ENCODE measurements at regions not wholly inside any gene's neighbourhood (a gene's known extent, or its start where the extent isn't known, plus 50 kb on each side); places are given as distances from the start of the nearest gene placed in this dataset.

DNA sequence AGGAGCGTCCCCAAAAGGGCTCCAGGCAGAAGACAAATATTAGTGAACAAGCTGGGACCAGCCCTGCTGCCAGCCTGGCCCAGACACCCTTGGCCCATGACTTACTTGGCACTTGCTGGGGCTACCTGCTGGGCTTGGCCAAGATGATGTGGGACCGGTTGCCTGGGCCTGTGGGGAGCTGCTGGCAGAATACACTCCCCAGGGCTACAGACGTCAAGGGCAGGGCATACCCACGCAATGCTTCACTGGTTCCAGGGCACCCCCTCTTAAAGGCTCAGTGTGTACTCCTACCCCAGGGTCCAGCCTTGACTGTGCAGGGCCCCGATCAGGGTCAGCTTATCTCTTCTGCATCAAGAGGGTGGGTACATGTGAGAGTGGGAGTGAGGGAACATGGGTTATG is 106.5 kb upstream of the SLC2A1 start:
- TF ChIP-seq SIN3A (IDR thresholded peaks at IDR 0.05; ENCODE audit: borderline replicate concordance, insufficient read depth, low read depth, low read length) = no peak
- TF ChIP-seq, protein P1, sequence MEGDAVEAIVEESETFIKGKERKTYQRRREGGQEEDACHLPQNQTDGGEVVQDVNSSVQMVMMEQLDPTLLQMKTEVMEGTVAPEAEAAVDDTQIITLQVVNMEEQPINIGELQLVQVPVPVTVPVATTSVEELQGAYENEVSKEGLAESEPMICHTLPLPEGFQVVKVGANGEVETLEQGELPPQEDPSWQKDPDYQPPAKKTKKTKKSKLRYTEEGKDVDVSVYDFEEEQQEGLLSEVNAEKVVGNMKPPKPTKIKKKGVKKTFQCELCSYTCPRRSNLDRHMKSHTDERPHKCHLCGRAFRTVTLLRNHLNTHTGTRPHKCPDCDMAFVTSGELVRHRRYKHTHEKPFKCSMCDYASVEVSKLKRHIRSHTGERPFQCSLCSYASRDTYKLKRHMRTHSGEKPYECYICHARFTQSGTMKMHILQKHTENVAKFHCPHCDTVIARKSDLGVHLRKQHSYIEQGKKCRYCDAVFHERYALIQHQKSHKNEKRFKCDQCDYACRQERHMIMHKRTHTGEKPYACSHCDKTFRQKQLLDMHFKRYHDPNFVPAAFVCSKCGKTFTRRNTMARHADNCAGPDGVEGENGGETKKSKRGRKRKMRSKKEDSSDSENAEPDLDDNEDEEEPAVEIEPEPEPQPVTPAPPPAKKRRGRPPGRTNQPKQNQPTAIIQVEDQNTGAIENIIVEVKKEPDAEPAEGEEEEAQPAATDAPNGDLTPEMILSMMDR (IDR thresholded peaks at IDR 0.05) = no peak

Measured in Panc1 (cell line).